ENCODE measurements at regions not wholly inside any gene's neighbourhood (a gene's known extent, or its start where the extent isn't known, plus 50 kb on each side); places are given as distances from the start of the nearest gene placed in this dataset.

GRCh38 chr1:186534401-186534800, 73.5 kb upstream of the PDC start:
- TF ChIP-seq POLR2A (IDR thresholded peaks at IDR 0.05; ENCODE audit: low read length) (no peak), GATA1 (IDR thresholded peaks at IDR 0.05; ENCODE audit: low read depth, low read length) (no peak)
